Peyer's patch (tissue), 4 donors: ENCODE measurements at regions not wholly inside any gene's neighbourhood (a gene's known extent, or its start where the extent isn't known, plus 50 kb on each side); places are given as distances from the start of the nearest gene placed in this dataset.
"Not testable (repeated sequence)": the region's sequence is repeated elsewhere in the genome, so short reads cannot be mapped to it uniquely, and the experiment has no call there.

Experiments used
- CTCF ChIP-seq, 6 experiments: fragments of 450-650 bp in 4 of 6; fragments of 200-600 bp in 2 of 6; sonication (generic) in 1 of 6; IDR thresholded peaks; one replicate each; pipeline ENCODE4 v1.5.1; 2017 to 2019; ENCODE audit warnings: antibody characterized with exemption in 6 of 6, mild to moderate bottlenecking in 3 of 6, moderate library complexity in 1 of 6
- POLR2A ChIP-seq, 2 donors: fragments of 450-650 bp; IDR thresholded peaks; one replicate each; pipeline ENCODE4 v1.5.1; 2017; ENCODE audit warnings: antibody characterized with exemption in 2 of 2, mild to moderate bottlenecking in 2 of 2, moderate library complexity in 2 of 2

- TF ChIP-seq CTCF, POLR2A (IDR thresholded peaks at IDR 0.05): not testable (repeated sequence)
These were observed 97.5 kb upstream of the ANKRD30BL start for GRCh38 chr2:132259276-132259675.
